Activated CD4-positive, alpha-beta memory T cell treated with anti-CD3 and anti-CD28 coated beads for 36 hours (primary cell): ENCODE measurements at regions not wholly inside any gene's neighbourhood (a gene's known extent, or its start where the extent isn't known, plus 50 kb on each side); places are given as distances from the start of the nearest gene placed in this dataset.

Source experiments
- CTCF ChIA-PET: fragments of 350-600 bp; sonication (Branson Sonifier 250); formaldehyde crosslinking; loops from one replicate; lab custom pipeline; 2021; ENCODE audit warnings: antibody characterized with exemption, inconsistent platforms; lab: Charles Lee
- POLR2A ChIA-PET: fragments of 350-600 bp; sonication (Branson Sonifier 250); formaldehyde crosslinking; loops from one replicate; lab custom pipeline; 2021; ENCODE audit warnings: antibody characterized with exemption; lab: Charles Lee
- DNase-seq: peaks from one replicate; pipeline ENCODE4 v3.0.0-alpha.2; 2020
- H3K27ac Mint-ChIP-seq: one replicate; pipeline ENCODE4 v1.8.0; 2021; ENCODE audit warnings: mixed read lengths
- H3K27me3 Mint-ChIP-seq: one replicate; pipeline ENCODE4 v1.8.0; 2021; ENCODE audit warnings: mixed read lengths
- H3K36me3 Mint-ChIP-seq: one replicate; pipeline ENCODE4 v1.8.0; 2021; ENCODE audit warnings: mixed read lengths
- H3K4me1 Mint-ChIP-seq: one replicate; pipeline ENCODE4 v1.8.0; 2021; ENCODE audit warnings: low read depth, mixed read lengths
- H3K4me3 Mint-ChIP-seq: one replicate; pipeline ENCODE4 v1.8.0; 2021; ENCODE audit warnings: mild to moderate bottlenecking, mixed read lengths
- H3K9me3 Mint-ChIP-seq: one replicate; pipeline ENCODE4 v1.8.0; 2021; ENCODE audit warnings: mixed read lengths
- intact Hi-C: fragments of 100-400 bp; cut with micrococcal nuclease; formaldehyde crosslinking; loops from one replicate; pipeline ENCODE4 v1.15.1; 2023

- Mint-ChIP-seq H3K27ac (no peak overlapping the region), H3K4me3 (no peak overlapping the region), H3K9me3 (no peaks in the 10 kb centered on the region), H3K36me3 (no peaks in the 10 kb centered on the region), H3K4me1 (peaks cover 15% of the 10 kb centered on the region), H3K27me3 (peaks cover 25% of the 10 kb centered on the region)
- ChIA-PET CTCF (interaction anchor here (5.2 kb wide), 1 partner anchor 22 kb away, joined by 27 read pairs; no protein-coding TSS in a partner anchor), POLR2A (no interaction called here)
- peak; percentile 48 for DNase-seq
- intact Hi-C loops = loop anchor here (1.0 to 2.0 kb wide), 4 partner anchors 89 to 523 kb away; no protein-coding TSS in a partner anchor
These were observed 54.5 kb upstream of the HTR4 start for GRCh38 chr5:148708854-148709253.

DNA sequence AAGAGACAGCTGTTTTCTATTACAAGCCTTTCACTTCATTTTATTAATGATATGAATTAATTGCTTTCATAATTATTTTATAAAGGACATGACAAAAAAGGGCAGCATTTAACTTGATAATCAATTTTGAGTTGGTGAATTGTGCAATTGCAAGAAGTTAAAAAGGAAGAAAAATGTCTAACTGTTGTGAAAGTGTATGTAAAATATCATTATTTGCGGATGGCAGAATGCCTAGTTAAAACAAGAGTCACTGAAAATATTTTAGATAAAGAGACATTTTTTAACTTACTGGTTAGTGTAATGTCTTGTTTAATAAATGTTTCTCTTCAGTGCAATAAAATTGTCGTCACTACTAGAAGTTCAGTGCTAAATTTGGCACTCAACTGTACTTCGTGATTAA, 57.6 kb upstream of the HTR4 start:
- H3K36me3 Mint-ChIP-seq = no peaks in the 10 kb centered on the region
- POLR2A ChIA-PET = no interaction called here
- H3K9me3 Mint-ChIP-seq = no peaks in the 10 kb centered on the region
- CTCF ChIA-PET = no interaction called here
- H3K4me1 Mint-ChIP-seq = peaks cover 24% of the 10 kb centered on the region
- no peak overlapping the region for H3K4me3 Mint-ChIP-seq
- H3K27ac Mint-ChIP-seq = no peak overlapping the region
- H3K27me3 Mint-ChIP-seq = peaks cover 27% of the 10 kb centered on the region
- no peak for DNase-seq
- intact Hi-C loops = no loop called here

DNA sequence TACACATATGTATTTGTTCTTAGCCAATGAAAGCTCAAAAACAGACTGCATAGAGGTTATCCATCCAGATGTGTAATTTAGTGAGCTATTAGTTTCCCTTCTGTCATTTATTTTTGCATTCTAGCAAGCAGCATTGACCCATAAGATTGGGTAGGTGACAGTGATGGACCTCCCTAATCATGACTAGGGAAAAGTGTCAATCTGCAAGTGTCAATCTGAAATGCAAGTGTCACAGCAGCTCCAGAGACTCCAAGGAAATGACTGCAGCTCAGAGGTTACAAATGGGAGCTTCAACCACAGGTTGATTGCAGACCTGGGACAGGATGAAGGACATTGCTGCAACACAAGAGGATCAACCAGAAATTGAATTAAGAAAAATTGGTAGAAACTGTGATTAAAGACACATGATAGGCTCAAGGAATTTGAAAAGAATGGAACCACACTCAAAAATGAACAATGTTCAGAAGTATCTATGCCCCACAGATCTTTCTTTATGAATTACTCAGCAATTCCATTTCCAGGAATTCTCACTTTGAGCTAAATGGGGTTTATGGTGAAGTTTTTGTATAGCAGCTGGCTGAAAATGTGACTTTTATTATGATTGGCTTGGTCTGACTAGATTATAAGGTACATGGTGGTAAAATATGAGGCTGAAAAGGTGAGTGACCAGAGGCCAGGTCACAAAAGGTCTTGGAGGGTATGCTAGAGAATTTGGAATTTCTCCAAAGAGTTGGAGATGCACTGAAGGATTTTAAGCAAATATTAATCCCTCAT, 59.6 kb upstream of the HTR4 start:
- no peaks in the 10 kb centered on the region for H3K36me3 Mint-ChIP-seq
- H3K27ac Mint-ChIP-seq = no peak overlapping the region
- no peak overlapping the region for H3K4me3 Mint-ChIP-seq
- H3K27me3 Mint-ChIP-seq = peaks cover 42% of the 10 kb centered on the region
- DNase-seq = no peak
- POLR2A ChIA-PET = interaction anchor here (0.8 to 1.0 kb wide), 2 partner anchors 132 to 257 kb away, joined by 3 read pairs; no protein-coding TSS in a partner anchor
- intact Hi-C loops = loop anchor here (1.0 kb wide), 1 partner anchor 528 kb away; no protein-coding TSS in a partner anchor
- no peaks in the 10 kb centered on the region for H3K9me3 Mint-ChIP-seq
- CTCF ChIA-PET = interaction anchor here (0.6 to 2.4 kb wide), 4 partner anchors 18 to 401 kb away, joined by 3 to 26 read pairs (median 3); no protein-coding TSS in a partner anchor
- peaks cover 17% of the 10 kb centered on the region for H3K4me1 Mint-ChIP-seq

DNA sequence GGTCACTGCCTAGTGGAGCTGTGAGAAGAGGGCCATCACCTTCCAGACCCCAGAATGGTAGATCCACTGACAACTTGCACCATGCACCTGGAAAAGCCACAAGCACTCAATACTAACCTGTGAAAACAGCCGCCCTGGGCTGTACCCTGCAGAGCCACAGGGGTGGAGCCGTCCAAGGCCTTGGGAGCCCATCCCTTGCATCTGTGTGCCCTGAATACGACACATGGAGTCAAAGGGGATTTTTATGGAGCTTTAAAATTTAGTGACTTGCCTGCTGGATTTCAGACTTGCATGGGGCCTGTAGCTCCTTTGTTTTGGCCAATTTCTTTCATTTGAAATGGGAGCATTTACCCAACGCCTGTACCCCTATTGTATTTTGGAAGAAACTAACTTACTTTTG, 62.4 kb upstream of the HTR4 start:
- no peak overlapping the region for H3K27ac Mint-ChIP-seq
- no peak for DNase-seq
- H3K27me3 Mint-ChIP-seq = peaks cover 38% of the 10 kb centered on the region
- CTCF ChIA-PET = no interaction called here
- POLR2A ChIA-PET = no interaction called here
- peaks cover 12% of the 10 kb centered on the region for H3K4me1 Mint-ChIP-seq
- intact Hi-C loops = no loop called here
- H3K9me3 Mint-ChIP-seq = no peaks in the 10 kb centered on the region
- H3K36me3 Mint-ChIP-seq = no peaks in the 10 kb centered on the region
- no peak overlapping the region for H3K4me3 Mint-ChIP-seq

GRCh38 chr5:148717668-148718067, 63.3 kb upstream of the HTR4 start:
- intact Hi-C loops = no loop called here
- H3K4me3 Mint-ChIP-seq = no peak overlapping the region
- H3K4me1 Mint-ChIP-seq = peaks cover 12% of the 10 kb centered on the region
- POLR2A ChIA-PET = no interaction called here
- H3K27me3 Mint-ChIP-seq = peaks cover 34% of the 10 kb centered on the region
- H3K27ac Mint-ChIP-seq = no peak overlapping the region
- no peaks in the 10 kb centered on the region for H3K36me3 Mint-ChIP-seq
- DNase-seq = no peak
- no peaks in the 10 kb centered on the region for H3K9me3 Mint-ChIP-seq
- CTCF ChIA-PET = no interaction called here

DNA sequence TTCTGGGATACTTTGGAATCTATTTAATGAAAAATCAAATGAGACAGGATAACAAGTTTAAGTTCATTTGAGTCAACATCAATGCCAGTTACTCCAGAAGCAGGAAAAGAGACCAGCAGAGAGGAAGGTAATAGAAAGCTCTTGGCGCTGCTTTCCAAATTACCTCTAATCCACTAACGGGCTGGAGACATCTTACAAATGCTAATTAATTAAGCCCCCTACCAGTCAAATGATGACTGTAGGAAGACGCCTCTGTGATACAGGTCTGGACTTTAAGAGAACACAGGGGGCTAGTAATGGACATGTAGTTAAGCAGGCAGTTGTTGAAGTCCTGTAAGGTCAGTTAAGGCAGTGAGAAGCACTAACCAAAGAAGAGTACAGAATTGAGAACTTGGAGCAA, 65.3 kb upstream of the HTR4 start:
- no peak overlapping the region for H3K4me3 Mint-ChIP-seq
- ChIA-PET CTCF (interaction anchor here (2.6 kb wide), 1 partner anchor 11 kb away, joined by 21 read pairs; no protein-coding TSS in a partner anchor), POLR2A (interaction anchor here (1.4 kb wide), 1 partner anchor 8 kb away, joined by 4 read pairs; no protein-coding TSS in a partner anchor)
- intact Hi-C loops = no loop called here
- no peak overlapping the region for H3K27ac Mint-ChIP-seq
- no peaks in the 10 kb centered on the region for H3K36me3 Mint-ChIP-seq
- peaks cover 41% of the 10 kb centered on the region for H3K27me3 Mint-ChIP-seq
- H3K9me3 Mint-ChIP-seq = no peaks in the 10 kb centered on the region
- H3K4me1 Mint-ChIP-seq = peaks cover 3% of the 10 kb centered on the region
- DNase-seq = no peak

DNA sequence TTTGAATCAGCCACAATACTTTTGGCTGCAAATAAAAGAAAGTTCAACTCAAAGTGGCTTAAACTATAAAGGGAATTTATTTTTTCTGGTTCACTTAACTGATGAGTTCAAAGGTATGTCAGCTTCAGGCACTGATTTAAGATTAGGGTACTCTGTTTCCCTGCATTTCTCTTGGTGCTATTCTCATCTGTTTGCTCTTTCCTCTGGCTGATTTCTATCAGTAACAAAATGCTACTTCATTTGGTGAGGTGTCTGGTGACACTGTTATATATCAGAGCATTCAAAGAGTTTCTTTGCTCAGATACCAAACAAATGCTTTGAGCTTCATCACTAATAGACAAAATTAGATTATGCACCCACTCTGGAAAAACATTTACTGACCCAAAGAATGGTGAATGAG, 65.9 kb upstream of the HTR4 start:
- no peak for DNase-seq
- H3K36me3 Mint-ChIP-seq = no peaks in the 10 kb centered on the region
- H3K27me3 Mint-ChIP-seq = peaks cover 37% of the 10 kb centered on the region
- POLR2A ChIA-PET = no interaction called here
- no peak overlapping the region for H3K4me3 Mint-ChIP-seq
- intact Hi-C loops = no loop called here
- CTCF ChIA-PET = interaction anchor here (1.4 to 2.6 kb wide), 2 partner anchors 10 to 13 kb away, joined by 5 to 21 read pairs; no protein-coding TSS in a partner anchor
- no peak overlapping the region for H3K27ac Mint-ChIP-seq
- H3K9me3 Mint-ChIP-seq = no peaks in the 10 kb centered on the region
- no peaks in the 10 kb centered on the region for H3K4me1 Mint-ChIP-seq

DNA sequence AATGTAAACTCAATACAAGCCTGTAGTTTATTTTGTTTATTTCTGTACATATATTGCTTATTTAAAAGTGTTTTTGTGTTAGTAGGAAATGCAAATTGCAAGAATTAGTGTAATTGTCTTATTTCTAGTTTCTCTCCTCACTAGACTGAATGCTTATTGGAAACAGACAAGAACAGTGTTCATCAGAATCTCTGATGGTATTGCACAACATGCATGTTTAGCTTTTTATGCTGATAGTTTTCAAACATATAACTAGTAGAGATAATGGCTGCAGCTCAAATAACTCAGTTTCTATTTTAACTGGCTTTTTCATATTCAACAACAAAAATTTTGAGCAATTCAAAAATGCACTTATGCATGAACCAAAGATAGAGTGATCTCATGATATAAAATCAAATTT, 68.8 kb upstream of the HTR4 start:
- Mint-ChIP-seq H3K27ac (no peak overlapping the region), H3K9me3 (no peaks in the 10 kb centered on the region), H3K27me3 (peaks cover 26% of the 10 kb centered on the region), H3K4me3 (no peak overlapping the region), H3K4me1 (no peaks in the 10 kb centered on the region), H3K36me3 (no peaks in the 10 kb centered on the region)
- intact Hi-C loops = no loop called here
- CTCF ChIA-PET = interaction anchor here (0.6 kb wide), 1 partner anchor 546 kb away, joined by 4 read pairs; no protein-coding TSS in a partner anchor
- no peak for DNase-seq
- POLR2A ChIA-PET = no interaction called here

DNA sequence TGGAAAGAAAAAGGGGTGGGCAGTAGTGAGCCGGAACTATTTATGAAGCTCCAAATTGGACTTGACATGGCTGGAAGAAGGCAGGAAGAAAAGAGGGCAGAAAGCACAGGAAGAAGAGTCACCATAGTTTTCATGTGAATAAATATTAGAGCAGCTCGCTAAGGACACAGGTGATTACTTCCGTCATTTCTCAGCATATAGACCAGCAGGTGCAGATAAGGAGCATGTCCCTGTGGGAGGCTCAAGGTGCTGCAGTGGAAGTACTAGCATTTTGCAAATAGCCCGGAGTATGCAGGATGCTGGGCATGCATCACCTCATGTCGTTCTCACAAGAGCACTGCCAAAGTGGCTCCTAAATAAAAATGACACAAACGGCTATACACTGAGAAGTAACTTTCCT, 71.3 kb upstream of the HTR4 start:
- intact Hi-C loops = no loop called here
- H3K27ac Mint-ChIP-seq = no peak overlapping the region

DNA sequence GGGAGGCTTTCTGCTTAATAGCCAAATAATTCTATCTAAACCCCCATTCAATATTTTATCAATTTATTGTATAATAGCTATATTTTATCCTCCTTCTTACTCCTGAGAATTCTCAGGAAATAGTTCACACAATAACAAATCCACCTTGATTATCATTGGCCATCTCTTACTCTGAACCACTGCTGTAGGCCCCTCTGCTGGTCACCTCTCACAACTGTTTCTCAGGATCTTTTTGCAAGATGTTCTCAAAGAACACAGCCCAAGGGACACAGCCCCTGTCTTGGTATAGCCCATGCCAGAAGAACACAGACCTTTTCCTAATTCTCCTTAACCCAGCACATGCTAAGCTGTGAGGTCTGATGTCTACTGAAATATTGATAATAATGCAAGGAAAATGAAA, 74.9 kb upstream of the HTR4 start:
- intact Hi-C loops = no loop called here
- Mint-ChIP-seq H3K27me3 (peaks cover 9% of the 10 kb centered on the region), H3K4me3 (no peak overlapping the region), H3K27ac (no peak overlapping the region), H3K4me1 (peaks cover 12% of the 10 kb centered on the region), H3K9me3 (no peaks in the 10 kb centered on the region), H3K36me3 (no peaks in the 10 kb centered on the region)
- DNase-seq = no peak
- ChIA-PET CTCF (interaction anchor here (0.6 to 17.8 kb wide), 8 partner anchors 9 to 550 kb away, joined by 3 to 393 read pairs (median 48); no protein-coding TSS in a partner anchor), POLR2A (interaction anchor here (0.6 kb wide), 1 partner anchor 13 kb away, joined by 3 read pairs; no protein-coding TSS in a partner anchor)

More for the DNA sequence above, 71.3 kb upstream of the HTR4 start:
- Mint-ChIP-seq H3K4me1 (peaks cover 2% of the 10 kb centered on the region), H3K9me3 (no peaks in the 10 kb centered on the region), H3K4me3 (no peak overlapping the region), H3K36me3 (no peaks in the 10 kb centered on the region), H3K27me3 (peaks cover 17% of the 10 kb centered on the region)
- DNase-seq = no peak
- POLR2A ChIA-PET = no interaction called here
- CTCF ChIA-PET = no interaction called here

DNA sequence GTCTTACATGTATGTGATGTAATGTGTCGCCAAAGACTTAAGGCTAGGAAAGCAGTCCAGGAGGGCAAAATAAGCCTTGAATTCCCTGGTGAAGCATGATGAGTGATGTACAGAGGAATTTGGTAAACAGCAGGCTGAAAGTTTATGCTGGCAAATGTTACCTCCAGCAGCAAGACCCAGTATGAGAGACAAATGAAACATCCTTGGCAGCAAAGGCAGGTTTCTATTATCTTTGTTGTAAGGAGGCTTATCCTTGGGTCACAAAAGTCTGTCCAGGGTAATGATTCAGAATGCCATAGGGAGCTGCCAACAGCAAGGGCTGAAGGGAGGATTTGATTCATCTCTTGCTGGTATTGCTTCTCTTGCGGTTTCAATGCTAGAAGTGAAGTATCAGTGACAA, 75.9 kb upstream of the HTR4 start:
- H3K36me3 Mint-ChIP-seq = no peaks in the 10 kb centered on the region
- H3K27ac Mint-ChIP-seq = no peak overlapping the region
- POLR2A ChIA-PET = interaction anchor here (0.8 kb wide), 1 partner anchor 286 kb away, joined by 3 read pairs; no protein-coding TSS in a partner anchor
- no peak overlapping the region for H3K4me3 Mint-ChIP-seq
- H3K9me3 Mint-ChIP-seq = no peaks in the 10 kb centered on the region
- CTCF ChIA-PET = interaction anchor here (0.6 to 17.8 kb wide), 89 partner anchors 8 to 883 kb away, joined by 3 to 393 read pairs (median 5); partner anchors contain the start of gene FBXO38
- intact Hi-C loops = loop anchor here (2.0 to 5.0 kb wide), 2 partner anchors 97 to 355 kb away; partner anchors contain the start of gene ADRB2
- H3K4me1 Mint-ChIP-seq = peaks cover 12% of the 10 kb centered on the region
- H3K27me3 Mint-ChIP-seq = peaks cover 4% of the 10 kb centered on the region
- no peak for DNase-seq
